Endothelial cell of umbilical vein (primary cell): ENCODE measurements at regions not wholly inside any gene's neighbourhood (a gene's known extent, or its start where the extent isn't known, plus 50 kb on each side); places are given as distances from the start of the nearest gene placed in this dataset.

Experiments used
- BruUV-seq: library from RNA; stranded (reverse); fragments of 400-500 nt; replicated peaks from 2 replicates; lab custom pipeline; 2021; lab: Mats Ljungman, UMichigan
- CTCF ChIA-PET: fragments of 300-600, 350-600 bp; sonication (Branson Sonifier 250); formaldehyde crosslinking; loops from one replicate; lab custom pipeline; 2021; ENCODE audit warnings: antibody characterized with exemption, inconsistent platforms; lab: Charles Lee
- POLR2A ChIA-PET: fragments of 300-600, 350-600 bp; sonication (Branson Sonifier 250); formaldehyde crosslinking; loops from one replicate; lab custom pipeline; 2021; ENCODE audit warnings: antibody characterized with exemption, inconsistent platforms; lab: Charles Lee
- DNase-seq: peaks from one replicate; pipeline ENCODE4 v3.0.0-alpha.2; 2011; ENCODE audit warnings: low read depth, low spot score
- FAIRE-seq: peaks from 2 replicates; lab custom pipeline; 2011; peaks lifted over from hg19 to GRCh38; lab: Jason Lieb, UNC
- H2AFZ ChIP-seq: 2 replicates; pipeline ENCODE4 v1.6.0; 2012; ENCODE audit warnings: low read depth, low read length, control low read depth, inconsistent platforms
- H3K27ac ChIP-seq: 2 replicates; pipeline ENCODE4 v1.5.1; 2011; ENCODE audit warnings: low read depth, mild to moderate bottlenecking, control low read depth, low read length, moderate library complexity; ENCODE audit not compliant: insufficient read depth
- H3K27me3 ChIP-seq, 2 experiments: 2 replicates each; pipeline versions ENCODE4 v1.6.0 to v1.6.1; 2011; ENCODE audit warnings: low read length in 2 of 2, mixed read lengths in 1 of 2; ENCODE audit not compliant: control insufficient read depth in 2 of 2, insufficient read depth in 2 of 2
- H3K36me3 ChIP-seq, 2 experiments: 2 replicates in 1 of 2; 3 replicates in 1 of 2; pipeline ENCODE4 v1.5.1; 2011; ENCODE audit warnings: low read length in 2 of 2, mild to moderate bottlenecking in 1 of 2, moderate library complexity in 1 of 2; ENCODE audit not compliant: control insufficient read depth in 2 of 2, insufficient read depth in 2 of 2; ENCODE audit errors: extremely low read depth in 1 of 2
- H3K4me1 ChIP-seq: 3 replicates; pipeline ENCODE4 v1.5.1; 2011; ENCODE audit warnings: mild to moderate bottlenecking, low read length; ENCODE audit not compliant: control insufficient read depth, insufficient read depth; ENCODE audit errors: extremely low read depth
- H3K4me2 ChIP-seq: 2 replicates; pipeline ENCODE4 v1.6.1; 2011; ENCODE audit warnings: low read length, control low read depth, mixed read lengths; ENCODE audit not compliant: insufficient read depth
- H3K4me3 ChIP-seq, 3 experiments: fragments of 200-600 bp in 1 of 3; sonication (generic), shearing (Covaris generic) in 1 of 3; replicated peaks in 1 of 3; 2 replicates each; pipeline ENCODE4 v1.5.1; 2011 to 2016; ENCODE audit warnings: control low read depth in 3 of 3, low read length in 3 of 3, mild to moderate bottlenecking in 2 of 3, inconsistent platforms in 1 of 3, low read depth in 1 of 3, moderate library complexity in 1 of 3; ENCODE audit not compliant: insufficient read depth in 1 of 3
- H3K79me2 ChIP-seq: 2 replicates; pipeline ENCODE4 v1.6.0; 2012; ENCODE audit warnings: low read length, inconsistent platforms; ENCODE audit not compliant: control insufficient read depth, insufficient read depth
- H3K9ac ChIP-seq: replicated peaks from 2 replicates; pipeline ENCODE3; 2011; ENCODE audit warnings: low read length, control low read depth; ENCODE audit not compliant: insufficient read depth; ENCODE audit errors: extremely low read depth
- H3K9me1 ChIP-seq: replicated peaks from 3 replicates; pipeline ENCODE4 v1.6.0; 2011; ENCODE audit warnings: mild to moderate bottlenecking, low read length; ENCODE audit not compliant: control insufficient read depth, insufficient read depth; ENCODE audit errors: extremely low read depth
- H3K9me3 ChIP-seq: replicated peaks from 2 replicates; pipeline ENCODE4 v1.5.1; 2012; ENCODE audit warnings: low read length, inconsistent platforms; ENCODE audit not compliant: control insufficient read depth, insufficient read depth
- H4K20me1 ChIP-seq: replicated peaks from 2 replicates; pipeline ENCODE3; 2011; ENCODE audit warnings: mild to moderate bottlenecking, low read length; ENCODE audit not compliant: control insufficient read depth, insufficient read depth; ENCODE audit errors: extremely low read depth
- CTCF ChIP-seq, 2 donors: IDR thresholded peaks; 1 replicate in 1 of 2; 2 replicates in 1 of 2; pipeline ENCODE4 v1.5.1; 2011; ENCODE audit warnings: low read length in 2 of 2, mild to moderate bottlenecking in 2 of 2, moderate library complexity in 2 of 2, control low read depth in 1 of 2, inconsistent platforms in 1 of 2, low read depth in 1 of 2; ENCODE audit not compliant: insufficient read depth in 1 of 2; ENCODE audit errors: extremely low read depth in 1 of 2
- EZH2 ChIP-seq: IDR thresholded peaks from 2 replicates; pipeline ENCODE4 v1.6.1; 2012; ENCODE audit warnings: borderline replicate concordance, low read depth, mild to moderate bottlenecking, moderate library complexity, low read length, inconsistent platforms; ENCODE audit not compliant: severe bottlenecking
- FOS ChIP-seq: IDR thresholded peaks from 2 replicates; pipeline ENCODE4 v1.6.1; 2011; ENCODE audit warnings: mild to moderate bottlenecking, low read length, moderate library complexity, borderline replicate concordance; ENCODE audit not compliant: insufficient read depth
- GATA2 ChIP-seq: IDR thresholded peaks from 2 replicates; pipeline ENCODE4 v1.7.0; 2011; ENCODE audit warnings: low read depth, mild to moderate bottlenecking, moderate library complexity, mixed read lengths, low read length; ENCODE audit not compliant: insufficient read length, insufficient read depth
- JUN ChIP-seq: IDR thresholded peaks from 2 replicates; pipeline ENCODE4 v1.6.1; 2011; ENCODE audit warnings: borderline replicate concordance, low read depth; ENCODE audit not compliant: insufficient read length, insufficient read depth
- MAX ChIP-seq: IDR thresholded peaks from 2 replicates; pipeline ENCODE4 v1.6.1; 2011; ENCODE audit not compliant: insufficient read depth, insufficient read length
- MYC ChIP-seq: IDR thresholded peaks from one replicate; pipeline ENCODE4 v1.6.1; 2011; ENCODE audit warnings: mild to moderate bottlenecking, low read depth, low read length
- POLR2A ChIP-seq: IDR thresholded peaks from 2 replicates; pipeline ENCODE4 v1.6.1; 2012; ENCODE audit warnings: low read depth, mild to moderate bottlenecking, control low read depth, low read length
- POLR2AphosphoS5 ChIP-seq: IDR thresholded peaks from 2 replicates; pipeline ENCODE4 v1.6.1; 2012; ENCODE audit warnings: low read depth, mild to moderate bottlenecking, control low read depth, low read length, moderate library complexity; ENCODE audit not compliant: insufficient read depth
- dilution Hi-C: fragments of 300-500 bp; cut with MboI; formaldehyde crosslinking; loops from one replicate; pipeline ENCODE4 v1.15.0; 2019; ENCODE audit warnings: low sequenced_read_pairs; ENCODE audit not compliant: extremely low pct_ligation_motif_present
- intact Hi-C: fragments of 100-400 bp; cut with micrococcal nuclease; formaldehyde crosslinking; loops from one replicate; pipeline ENCODE4 v1.10.0; 2022

- dilution Hi-C loops, result no loop called here
- CTCF ChIA-PET, result no interaction called here
- TF ChIP-seq JUN, result no peak
- TF ChIP-seq CTCF (IDR thresholded peaks at IDR 0.05; ENCODE audit: extremely low read depth in 1 of 2, insufficient read depth in 1 of 2, low read depth in 1 of 2, low read length in 2 of 2), result no peak
- no peak for TF ChIP-seq EZH2
- TF ChIP-seq FOS, result no peak
- no peak for TF ChIP-seq POLR2A
- TF ChIP-seq GATA2, result no peak
- no peak for TF ChIP-seq MYC
- TF ChIP-seq MAX, result no peak
- TF ChIP-seq POLR2AphosphoS5, result no peak
These were observed 66.1 kb downstream of the CD2 start for GRCh38 chr1:116820369-116820768.

More at GRCh38 chr1:116820369-116820768, 66.1 kb downstream of the CD2 start:
- Histone ChIP-seq H3K79me2 (no peaks in the 10 kb centered on the region), H2AFZ (no peak overlapping the region), H4K20me1 (no peaks in the 10 kb centered on the region), H3K9ac (no peak overlapping the region), H3K9me1 (no peaks in the 10 kb centered on the region), H3K27ac (no peak overlapping the region), H3K36me3 (no peaks in the 10 kb centered on the region), H3K9me3 (no peaks in the 10 kb centered on the region), H3K27me3 (peaks cover 0 to 2% of the 10 kb centered on the region in 2 experiments), H3K4me2 (no peak overlapping the region), H3K4me3 (no peak overlapping the region), H3K4me1 (no peaks in the 10 kb centered on the region)
- DNase-seq (no peak), FAIRE-seq (no peak)
- POLR2A ChIA-PET, result no interaction called here
- intact Hi-C loops, result no loop called here
- BruUV-seq, result no TSS peak
